Esophagus squamous epithelium (tissue), 4 donors: ENCODE measurements at regions not wholly inside any gene's neighbourhood (a gene's known extent, or its start where the extent isn't known, plus 50 kb on each side); places are given as distances from the start of the nearest gene placed in this dataset.

Source experiments
- POLR2A ChIP-seq, 4 donors: fragments of 450-650 bp; IDR thresholded peaks; one replicate each; pipeline ENCODE4 v1.6.1; 2017; ENCODE audit warnings: antibody characterized with exemption in 4 of 4, mild to moderate bottlenecking in 4 of 4, moderate library complexity in 3 of 4
- TF ChIP-seq, protein P1 (sequence below), 6 experiments: fragments of 450-650 bp in 4 of 6; fragments of 200-600 bp in 2 of 6; sonication (generic) in 2 of 6; IDR thresholded peaks; one replicate each; pipeline ENCODE4 v1.5.1; 2016 to 2019; ENCODE audit warnings: antibody characterized with exemption in 6 of 6, mild to moderate bottlenecking in 4 of 6, moderate library complexity in 4 of 6

DNA sequence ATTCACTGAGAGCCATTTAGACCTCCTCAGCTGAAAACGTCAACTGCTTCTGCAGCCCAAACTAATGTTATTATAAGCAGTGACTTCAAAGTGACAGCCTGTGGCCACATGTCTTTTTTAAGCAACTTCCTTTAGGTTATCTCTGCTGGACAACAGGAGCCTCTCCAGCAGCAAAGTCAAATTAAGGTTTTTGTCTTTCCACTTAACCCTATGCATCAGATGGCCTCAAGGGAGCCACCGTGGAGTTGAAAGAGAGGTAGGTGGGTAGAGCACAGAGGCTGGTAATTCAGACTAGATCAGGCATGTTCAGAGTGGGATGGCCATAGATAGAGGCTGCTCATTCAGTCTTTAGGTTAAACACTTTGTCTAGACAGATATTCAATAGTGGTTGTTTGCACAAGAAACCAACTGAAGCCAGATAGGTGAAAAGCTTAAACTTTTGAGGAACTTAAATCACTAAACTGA, 300.6 kb upstream of the ECI2 start:
- TF ChIP-seq, protein P1, sequence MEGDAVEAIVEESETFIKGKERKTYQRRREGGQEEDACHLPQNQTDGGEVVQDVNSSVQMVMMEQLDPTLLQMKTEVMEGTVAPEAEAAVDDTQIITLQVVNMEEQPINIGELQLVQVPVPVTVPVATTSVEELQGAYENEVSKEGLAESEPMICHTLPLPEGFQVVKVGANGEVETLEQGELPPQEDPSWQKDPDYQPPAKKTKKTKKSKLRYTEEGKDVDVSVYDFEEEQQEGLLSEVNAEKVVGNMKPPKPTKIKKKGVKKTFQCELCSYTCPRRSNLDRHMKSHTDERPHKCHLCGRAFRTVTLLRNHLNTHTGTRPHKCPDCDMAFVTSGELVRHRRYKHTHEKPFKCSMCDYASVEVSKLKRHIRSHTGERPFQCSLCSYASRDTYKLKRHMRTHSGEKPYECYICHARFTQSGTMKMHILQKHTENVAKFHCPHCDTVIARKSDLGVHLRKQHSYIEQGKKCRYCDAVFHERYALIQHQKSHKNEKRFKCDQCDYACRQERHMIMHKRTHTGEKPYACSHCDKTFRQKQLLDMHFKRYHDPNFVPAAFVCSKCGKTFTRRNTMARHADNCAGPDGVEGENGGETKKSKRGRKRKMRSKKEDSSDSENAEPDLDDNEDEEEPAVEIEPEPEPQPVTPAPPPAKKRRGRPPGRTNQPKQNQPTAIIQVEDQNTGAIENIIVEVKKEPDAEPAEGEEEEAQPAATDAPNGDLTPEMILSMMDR (IDR thresholded peaks at IDR 0.05): no peak
- TF ChIP-seq POLR2A (IDR thresholded peaks at IDR 0.05): no peak
